ENCODE measurements at regions not wholly inside any gene's neighbourhood (a gene's known extent, or its start where the extent isn't known, plus 50 kb on each side); places are given as distances from the start of the nearest gene placed in this dataset.

DNA sequence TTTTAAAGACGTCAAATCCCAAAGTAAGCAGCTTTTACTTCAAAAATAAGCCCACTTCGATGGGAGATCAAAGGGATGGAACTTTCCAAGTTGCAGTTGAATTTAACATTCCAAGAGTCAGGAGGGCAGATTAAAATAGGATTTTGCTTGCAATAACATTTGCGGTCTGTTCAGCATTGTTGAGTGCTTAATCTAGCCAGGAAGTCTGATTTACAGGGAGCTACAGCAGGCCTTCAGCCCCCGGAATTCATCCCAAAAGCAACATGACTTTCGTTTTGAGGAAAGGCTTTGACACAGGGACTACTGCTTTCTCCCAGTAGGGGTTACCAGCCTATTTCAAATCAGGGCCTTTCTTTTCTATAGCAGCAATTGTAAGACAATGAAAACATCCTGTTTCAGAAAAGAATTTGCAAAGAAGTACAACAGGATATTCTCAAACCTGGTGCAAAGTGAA is 279.6 kb upstream of the PITRM1 start:
- DNase-seq = no peak

DNA sequence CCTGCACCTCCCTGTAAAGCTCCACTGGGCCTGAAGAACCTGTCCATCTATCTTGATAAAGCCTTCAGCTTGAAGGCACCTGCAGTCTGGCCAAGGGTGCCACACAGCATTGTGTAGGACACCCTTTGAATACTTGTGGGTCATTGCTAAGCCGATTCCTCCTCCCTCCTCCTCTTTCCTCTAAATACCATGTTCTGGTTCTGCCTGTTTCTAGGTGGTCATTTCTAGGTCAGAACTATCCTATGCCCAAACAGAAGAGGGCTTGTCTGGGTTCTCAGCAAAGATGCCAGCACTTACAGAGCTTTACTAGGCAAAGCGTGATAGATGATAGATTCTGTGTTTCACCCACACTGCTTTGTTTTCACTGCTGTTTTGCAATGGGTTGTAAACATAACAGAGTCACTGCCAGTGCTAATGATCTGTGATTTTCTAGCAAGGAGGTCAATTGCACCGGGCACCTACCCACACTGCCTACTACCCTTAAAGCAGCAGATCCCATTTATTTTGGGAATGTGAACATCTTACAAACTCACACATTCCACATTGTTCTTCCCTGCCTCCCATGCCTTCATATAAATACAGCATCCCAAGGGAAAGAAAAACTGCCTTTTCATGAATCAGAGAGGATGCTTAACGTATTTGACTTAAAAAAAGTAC is 279.1 kb upstream of the PITRM1 start:
- DNase-seq = no peak

DNA sequence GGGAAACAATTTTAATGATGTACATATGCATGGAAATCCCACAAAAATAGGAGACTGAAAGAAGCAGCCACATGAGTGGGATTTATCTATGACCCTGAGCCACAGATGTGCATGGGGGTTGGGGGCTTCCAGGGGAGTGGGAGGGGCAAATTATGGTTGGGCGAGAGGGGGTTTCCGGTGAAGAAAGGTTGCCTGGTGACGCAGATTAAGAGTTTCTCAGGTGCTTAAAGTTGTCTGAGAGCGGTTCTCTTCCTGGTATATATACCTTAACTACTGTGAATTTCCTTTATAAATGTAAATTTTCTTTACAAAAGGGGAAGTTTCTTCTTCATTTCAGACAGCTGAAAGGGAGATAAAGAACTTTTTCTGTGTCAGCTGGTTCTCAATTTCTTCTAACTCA is 273.6 kb upstream of the PITRM1 start:
- no peak for DNase-seq

DNA sequence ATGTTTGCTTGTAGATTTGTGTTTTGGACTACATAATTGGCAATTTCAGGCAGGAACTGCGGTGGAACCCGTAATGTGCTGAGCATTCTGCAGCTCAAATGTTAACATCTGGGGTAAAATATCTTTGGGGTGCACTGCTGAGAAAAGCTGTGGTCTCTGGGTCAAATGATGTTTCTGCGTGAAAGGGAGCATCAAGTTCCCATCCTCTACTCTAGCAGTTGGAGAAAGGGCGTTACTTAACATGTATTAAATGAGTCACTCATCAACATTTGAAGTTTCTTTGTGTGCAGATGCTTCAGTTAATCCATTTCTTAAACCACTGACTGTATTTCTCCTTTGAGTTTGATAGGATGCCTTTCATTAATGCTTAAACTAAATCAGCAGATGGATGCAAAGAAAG is 273.1 kb upstream of the PITRM1 start:
- DNase-seq = no peak

DNA sequence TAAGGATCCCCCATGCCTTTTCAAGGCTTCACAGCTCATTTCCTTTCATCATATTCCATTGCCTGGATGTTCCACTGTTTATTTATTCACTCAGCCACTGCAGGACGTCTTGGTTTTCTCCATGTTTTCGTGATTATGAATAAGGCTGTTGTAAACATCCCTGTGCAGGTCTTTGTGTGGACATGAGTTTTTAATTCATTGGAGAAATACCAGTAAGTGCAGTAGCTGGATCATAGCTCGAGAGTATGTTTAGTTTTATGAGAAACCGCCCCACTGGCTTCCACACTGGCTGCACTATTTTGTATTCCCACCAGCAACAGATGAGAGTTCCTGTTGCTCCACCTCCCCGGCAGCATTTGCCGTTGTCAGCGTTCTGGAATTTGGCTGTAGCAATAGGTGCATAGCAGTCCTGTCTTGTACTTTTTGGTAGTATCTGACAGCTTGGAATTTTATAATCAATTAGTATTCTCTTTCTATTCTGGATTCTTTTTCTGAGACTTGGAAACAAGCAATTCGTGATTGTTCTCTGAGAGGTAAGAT is 269.9 kb upstream of the PITRM1 start:
- DNase-seq = no peak

DNA sequence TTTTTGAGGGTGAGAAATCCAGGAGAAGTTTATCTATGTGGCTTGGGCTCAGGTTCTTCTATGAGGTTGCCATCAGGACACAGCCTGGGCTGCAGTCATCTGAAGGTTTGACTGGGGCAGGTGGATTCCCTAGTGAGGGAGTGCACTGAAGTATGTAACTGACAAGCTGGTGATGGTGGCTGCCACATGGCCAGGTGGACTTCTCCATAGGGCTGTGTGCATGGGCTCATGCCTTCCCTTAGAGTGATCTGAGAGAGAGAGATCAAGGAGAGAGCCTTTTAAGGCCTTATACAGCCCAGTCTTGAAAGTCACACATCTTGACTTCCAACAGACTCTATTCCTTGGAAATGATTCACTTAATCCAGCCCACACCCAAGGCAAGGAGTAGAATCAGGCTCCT is 266.6 kb upstream of the PITRM1 start:
- DNase-seq = no peak

DNA sequence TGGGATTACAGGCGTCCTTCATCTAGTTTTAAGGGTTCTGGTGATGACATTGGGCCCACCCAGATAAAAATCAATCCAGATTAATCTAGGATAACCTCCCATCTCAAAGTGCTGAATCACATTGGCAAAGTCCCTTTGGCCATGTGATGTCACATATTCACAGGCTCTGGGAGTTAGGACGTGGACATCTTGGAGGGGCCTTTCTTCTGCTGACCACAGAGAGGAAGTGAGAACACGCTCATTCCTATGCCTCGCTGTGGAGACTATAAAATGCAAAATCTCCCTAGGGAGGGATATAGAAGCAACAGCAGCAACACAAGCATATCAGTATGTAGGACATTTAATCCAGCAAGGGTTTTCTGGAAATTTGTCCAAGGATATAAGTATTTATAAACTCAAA is 266.0 kb upstream of the PITRM1 start:
- DNase-seq = no peak

DNA sequence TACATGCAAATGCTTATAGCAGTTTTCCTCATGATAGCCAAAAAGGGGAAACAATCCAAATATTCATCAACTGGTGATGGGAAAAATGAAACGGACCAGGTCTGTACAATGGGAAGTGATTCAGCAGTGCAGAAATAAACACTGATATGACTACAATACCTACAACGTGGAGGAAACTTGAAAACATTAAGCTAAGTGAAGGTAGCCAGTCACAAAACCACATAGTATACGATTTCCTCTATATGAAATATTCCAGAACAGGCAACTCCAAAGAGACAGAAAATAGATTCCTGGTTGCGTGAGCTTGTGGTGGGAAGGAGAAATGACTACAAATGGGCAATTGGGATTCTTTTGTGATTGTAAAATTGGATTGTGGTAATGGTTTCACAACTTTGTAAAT is 263.1 kb upstream of the PITRM1 start:
- no peak for DNase-seq

DNA sequence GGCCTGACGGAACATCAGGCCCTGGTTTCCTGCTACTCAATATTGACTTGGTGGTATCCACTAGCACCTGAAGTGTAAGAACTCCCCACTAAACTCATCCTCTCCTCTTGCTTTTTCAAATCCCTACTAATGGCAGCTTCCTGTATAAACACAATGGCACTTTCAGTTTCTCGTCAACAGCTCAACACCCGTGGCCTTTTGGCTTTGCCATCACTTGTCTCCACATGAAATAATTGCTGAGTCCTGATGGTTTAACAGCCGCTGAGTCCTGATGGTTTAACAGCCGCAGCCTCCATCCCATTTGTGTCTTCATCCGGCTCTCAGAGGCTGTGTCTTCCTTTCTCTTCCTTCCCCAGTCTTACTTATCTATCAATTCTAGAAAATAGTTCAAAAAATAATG is 261.4 kb upstream of the PITRM1 start:
- DNase-seq = no peak

DNA sequence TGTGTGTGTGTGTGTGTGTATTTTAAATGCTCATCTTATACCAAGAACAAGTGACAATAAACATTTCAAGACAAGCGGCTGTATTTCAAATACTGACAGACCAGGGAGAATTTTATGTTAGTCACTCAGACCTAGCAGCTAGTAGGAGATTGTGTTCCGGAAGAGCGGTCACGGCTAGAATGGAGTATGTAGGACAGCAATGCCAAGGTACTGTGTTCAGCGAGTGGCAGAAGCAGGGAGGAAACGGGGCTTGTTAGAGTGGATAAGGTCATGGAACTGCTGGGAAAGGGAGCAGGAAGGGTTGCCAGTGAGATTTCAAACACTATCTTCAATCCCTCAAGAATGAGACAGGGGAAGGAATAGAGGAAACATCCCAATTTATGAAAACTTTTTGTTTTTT is 260.5 kb upstream of the PITRM1 start:
- no peak for DNase-seq

DNA sequence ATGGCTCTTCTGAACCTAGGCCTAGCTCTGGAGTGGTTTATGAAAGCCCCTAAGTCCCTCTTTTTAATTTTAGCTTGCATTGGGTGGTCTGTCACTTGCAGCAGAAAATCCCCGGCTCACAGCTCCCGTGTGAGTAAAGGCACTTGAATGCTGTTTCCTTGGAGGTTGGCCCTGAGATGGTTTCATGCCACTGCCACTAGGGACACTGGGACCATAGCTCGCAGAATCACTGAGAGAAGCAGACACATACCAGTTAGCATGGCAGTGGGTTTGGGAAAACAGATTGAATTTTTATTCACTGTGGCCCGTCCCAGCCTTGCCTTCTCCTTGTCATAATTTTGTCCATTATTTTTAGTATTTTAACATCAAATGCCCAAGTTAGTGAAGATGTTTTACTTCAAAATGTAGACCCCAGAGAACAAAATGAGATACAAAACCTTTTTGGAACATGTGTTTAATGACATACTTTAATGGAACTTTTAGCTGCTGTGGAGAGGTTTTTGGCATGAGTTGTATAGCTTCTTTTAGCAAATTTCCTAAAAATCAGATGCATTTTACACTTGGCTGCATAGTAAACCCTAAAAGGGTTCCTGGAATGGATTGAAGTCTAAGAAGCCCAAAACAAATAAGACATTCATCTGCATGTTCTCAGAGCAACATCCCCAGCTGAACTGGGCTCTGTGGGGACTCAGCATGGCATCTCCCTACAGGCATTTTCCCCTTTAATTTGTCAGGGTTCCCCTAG is 259.7 kb upstream of the PITRM1 start:
- DNase-seq = no peak

DNA sequence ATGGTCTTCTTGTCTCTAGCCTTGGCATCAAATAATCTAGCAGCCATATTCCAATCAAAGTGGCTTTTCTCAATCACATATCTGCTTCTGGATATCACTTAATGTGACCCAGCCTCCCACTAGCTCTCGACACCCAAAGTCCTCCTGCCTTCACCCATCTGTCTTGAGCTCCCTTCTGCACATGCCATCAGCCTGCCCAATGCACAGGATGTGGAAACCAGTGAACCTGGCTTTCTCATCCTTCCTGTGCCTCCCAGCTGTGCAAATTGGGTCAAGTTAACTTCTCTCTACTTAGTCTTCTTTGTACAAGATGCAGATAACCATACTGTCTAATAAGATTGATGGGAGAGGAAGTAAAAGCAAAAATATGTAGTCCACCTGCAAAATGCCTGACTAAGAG is 257.9 kb upstream of the PITRM1 start:
- DNase-seq = no peak

DNA sequence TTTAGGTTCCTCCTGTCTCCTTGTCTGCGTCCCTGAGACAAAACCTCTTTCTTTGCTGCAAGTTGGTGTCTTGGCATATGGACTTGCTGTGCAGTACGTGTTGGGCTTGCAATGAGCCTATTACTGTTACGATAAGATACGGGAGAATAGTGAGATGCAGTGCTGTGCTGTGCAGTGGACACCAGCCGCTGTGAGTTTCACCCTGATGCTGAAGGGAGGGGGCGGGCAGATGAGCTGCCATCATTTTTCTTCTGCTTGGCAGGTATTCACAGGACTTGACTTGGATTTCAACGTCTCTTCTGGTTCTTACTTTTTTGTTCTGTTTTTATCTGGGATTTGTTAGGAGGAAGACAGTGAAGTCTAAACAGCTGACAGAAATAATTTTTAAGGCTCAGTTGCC is 257.1 kb upstream of the PITRM1 start:
- no peak for DNase-seq

DNA sequence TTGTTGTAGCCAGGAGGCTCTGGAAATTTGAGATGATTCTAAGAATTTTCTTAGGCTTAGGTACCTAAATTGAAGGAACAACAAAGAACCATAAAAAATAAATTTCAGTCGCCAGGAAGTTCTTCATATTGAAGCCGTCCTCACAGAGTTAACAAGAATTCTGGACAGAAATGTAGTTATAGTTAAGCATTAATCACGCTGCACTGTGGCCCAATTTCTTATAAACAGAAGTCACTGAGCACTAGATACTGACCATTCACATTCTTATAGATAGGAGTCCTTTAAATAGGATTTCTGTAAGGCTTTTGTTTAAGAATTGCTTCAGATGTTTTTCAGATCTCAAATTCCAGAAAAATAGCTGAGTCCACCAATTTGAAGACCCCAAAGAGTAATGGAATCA is 256.2 kb upstream of the PITRM1 start:
- no peak for DNase-seq

DNA sequence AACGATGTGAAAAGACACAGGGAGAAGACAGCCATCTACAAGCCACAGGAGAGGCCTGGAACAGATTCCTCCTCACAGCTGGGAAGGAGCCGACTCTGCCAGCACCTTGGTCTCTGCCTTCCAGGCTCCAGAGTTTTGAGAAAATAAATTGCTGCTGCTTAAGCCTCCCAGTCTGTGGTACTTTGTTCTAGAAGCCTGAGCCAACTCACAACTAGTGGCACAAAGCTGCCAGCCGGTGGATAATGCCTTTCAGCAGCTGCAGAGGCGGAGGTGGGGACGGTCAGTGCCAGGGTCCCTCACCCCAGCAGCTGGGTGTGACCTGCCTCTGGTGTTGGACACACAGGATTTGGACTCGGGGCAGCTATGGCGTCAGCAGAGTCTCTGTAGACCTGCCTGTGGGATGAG is 255.4 kb upstream of the PITRM1 start:
- no peak for DNase-seq

DNA sequence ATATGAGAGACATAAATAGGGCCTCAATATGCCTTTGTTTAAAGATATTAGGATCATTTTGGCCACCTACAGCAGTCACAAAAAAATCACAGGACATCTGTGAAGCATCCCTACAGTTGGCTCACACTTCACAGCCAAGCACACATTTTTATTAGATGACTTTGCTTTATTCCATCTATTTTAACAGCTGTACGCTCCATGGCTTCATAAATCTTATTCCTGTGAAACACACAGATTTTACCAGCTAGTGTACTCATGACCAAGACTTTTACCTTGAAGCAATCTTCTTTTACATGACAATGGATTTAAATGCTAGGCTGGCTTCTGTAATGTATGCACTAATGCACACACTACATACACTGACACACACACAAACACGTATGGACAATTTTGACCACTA is 254.8 kb upstream of the PITRM1 start:
- no peak for DNase-seq

DNA sequence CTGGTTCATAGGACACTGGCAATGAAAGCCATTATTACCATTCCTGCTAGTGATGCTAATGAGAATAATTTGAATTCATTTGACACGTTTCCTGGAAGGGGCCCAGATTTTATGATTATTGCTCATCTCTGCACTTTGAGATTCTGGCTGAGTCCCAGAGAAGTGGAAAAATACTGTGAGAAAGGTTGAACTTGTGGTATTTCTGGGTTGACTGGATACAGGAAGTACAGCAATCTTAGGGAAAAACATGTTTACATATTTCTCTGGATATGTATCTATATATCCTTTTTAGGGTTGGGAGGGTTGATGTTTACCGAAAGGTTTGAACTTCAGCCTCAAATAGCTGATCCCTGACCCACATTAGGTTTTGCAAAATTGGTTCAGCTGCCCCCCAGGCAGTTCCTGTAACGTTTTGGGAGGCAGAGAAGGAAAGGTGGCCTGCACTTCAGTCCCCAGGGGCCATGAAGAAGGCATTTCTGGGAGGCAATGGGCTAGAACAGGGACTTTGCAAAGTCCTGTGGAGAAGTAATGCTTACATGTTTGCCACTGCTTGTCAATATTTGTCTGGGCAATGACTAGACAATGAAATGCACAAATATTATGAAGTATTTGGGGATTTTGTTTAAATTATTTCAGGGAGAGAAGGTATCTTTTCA is 253.7 kb upstream of the PITRM1 start:
- no peak for DNase-seq

DNA sequence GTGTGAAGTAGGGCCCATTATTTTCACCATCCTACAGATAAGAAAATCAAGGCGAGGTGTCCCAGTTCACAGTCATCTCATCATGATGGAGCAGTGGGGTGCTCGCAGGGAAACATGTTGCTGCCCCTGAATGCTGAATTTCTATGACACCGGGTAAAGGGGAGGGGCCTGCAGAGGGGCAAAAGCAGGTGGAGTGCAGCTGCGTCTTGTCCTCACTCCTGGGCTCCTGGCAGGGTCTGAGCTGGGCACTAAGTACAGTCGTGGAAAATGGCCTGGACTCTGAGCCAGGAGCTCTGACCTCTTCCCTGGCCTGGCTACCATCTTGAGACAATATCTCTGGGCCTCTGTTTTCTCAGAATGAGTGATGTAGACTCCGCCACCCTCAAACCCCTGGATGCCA is 253.1 kb upstream of the PITRM1 start:
- no peak for DNase-seq

DNA sequence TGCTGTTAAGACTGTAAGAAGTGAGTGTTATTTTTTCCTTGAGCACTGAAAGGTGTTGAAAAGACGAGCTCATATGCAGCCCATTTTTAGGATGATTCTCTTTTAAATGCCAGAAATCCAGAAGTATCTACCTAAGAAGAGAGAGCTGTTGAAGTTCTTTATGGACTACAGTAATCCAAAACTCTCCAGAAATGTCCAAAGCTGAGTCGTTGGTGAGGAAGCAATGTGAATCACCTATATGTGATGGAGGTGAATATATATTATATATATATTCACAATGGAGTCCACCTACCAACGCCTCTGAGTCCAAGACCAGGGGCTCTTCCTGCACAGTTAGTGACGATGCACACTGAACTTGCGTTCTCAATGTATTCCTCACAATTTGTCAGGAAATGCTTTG is 252.7 kb upstream of the PITRM1 start:
- no peak for DNase-seq

DNA sequence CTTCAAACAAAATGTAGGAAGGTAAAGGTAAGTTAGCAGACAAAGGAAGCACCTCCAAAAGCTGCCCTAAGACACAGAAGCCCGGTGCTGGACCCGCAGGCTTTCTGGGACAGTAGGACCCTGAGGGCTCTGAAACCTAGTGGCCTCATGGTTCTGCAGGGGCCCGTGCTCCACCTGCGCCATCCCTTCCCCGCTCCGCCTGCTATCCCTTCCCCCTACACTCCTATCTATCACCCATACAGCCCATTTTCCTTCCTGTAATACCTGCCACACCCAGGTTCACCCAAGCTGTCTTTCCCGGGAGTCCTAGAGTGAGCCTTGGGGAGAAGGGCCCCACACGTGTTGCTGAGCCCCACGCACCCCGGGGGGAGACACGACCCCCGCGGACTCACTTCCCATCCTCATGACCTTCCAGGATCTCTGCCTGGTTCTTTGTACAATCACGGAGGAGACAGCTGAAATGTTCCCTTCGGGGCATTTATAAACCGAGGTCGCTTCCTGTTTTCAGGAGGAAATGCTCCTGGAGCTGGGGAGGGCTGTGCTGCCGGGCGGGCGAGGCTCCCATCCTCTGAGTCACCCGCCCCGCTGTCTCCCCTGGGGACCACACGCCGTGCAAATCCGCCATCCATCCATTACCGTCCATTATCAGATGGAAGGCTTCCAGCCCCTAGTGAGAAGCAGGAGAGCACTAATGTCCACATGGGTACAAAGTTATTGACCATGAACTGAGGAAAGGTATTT is 251.7 kb upstream of the PITRM1 start:
- peak in 1 of 2 donors; percentile 39 for DNase-seq

DNA sequence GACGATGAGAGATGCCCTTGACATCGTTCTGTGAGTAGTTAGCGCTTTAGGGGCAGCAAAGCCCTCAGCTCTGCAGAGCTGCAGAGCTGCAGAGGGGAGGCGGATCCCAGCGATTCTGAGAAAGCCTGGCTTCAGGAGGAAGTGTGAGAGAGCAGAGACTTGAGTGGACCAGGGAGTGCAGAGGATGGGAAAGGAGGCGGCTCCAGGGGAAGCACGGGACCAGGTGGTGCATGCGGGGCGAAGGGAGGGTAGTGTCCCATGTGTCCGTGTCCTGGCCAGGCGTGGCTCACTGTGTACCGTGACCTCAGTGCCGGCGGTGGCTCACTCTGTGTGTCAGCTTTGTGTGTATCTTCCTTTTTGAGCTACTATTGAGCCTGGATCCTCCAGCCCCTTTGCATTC is 250.8 kb upstream of the PITRM1 start:
- no peak for DNase-seq

DNA sequence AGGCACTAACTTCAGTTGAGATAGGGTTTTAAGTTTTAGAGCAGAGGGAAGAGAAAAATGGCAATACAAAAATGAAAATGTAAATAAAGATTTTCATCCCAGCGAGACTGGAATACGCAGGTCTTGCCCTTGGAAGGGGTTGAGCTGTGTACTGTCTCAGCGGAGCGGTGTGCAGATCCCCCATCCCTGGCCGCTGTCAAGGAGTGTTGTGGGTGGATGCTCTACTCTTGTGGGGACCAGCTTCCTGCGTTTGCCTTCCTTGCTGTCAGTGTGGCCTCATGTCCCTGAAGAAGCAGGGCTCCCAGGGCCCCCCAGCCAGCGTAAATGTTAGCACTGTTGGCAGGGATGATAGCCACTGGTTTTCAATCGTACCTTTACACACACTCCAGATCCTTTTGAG is 249.7 kb upstream of the PITRM1 start:
- DNase-seq = no peak

DNA sequence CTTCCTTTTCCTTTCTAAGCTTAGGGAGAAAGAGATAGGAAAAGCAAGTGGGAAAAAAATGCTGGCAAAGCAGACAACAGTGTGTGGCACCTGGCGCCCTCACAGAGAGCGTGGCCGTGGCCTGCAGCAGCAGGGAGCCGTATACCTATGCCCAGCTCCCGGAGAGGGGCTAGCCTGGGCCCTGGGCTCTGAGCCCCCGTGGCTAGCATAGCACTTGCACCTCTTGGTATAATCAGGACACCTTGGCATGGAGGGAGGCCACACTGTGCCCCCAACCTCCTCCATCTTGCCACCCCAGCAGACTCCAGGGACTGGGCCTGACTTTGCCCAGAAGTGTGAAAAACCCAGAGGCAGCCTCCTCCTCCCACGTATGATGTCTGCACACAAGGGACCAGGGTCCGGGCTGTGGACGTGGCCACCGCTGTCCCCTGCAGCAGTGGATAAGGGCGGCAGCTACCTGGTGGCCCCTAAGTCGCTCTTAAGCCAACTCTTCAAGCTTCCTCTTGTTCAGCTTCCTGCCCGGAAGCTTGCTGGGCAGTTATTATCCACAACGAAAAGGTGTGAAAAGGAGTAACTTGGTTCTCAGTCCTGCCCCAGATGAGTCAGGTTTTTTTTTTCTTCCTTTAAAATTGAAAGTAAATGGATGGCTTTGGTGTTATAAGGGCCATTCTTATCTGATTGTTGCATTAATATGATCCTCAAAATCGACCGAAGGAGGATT is 249.1 kb upstream of the PITRM1 start:
- peak in 1 of 2 donors; percentile 2 for DNase-seq
